AG04450 (cell line): ENCODE measurements at regions not wholly inside any gene's neighbourhood (a gene's known extent, or its start where the extent isn't known, plus 50 kb on each side); places are given as distances from the start of the nearest gene placed in this dataset.
"Not testable (repeated sequence)": the region's sequence is repeated elsewhere in the genome, so short reads cannot be mapped to it uniquely, and the experiment has no call there.

ENCODE experiments used
- CTCF ChIA-PET: fragments of 300-600, 350-600 bp; formaldehyde crosslinking; extraction: SDS; loops from one replicate; lab custom pipeline; 2022; ENCODE audit warnings: antibody characterized with exemption, inconsistent platforms; lab: Charles Lee
- POLR2A ChIA-PET: fragments of 350-600 bp; formaldehyde crosslinking; extraction: SDS; loops from one replicate; lab custom pipeline; 2021; ENCODE audit warnings: antibody characterized with exemption, inconsistent platforms; lab: Yijun Ruan, JAX
- DNase-seq: peaks from one replicate; pipeline ENCODE4 v3.0.0-alpha.2; 2011; ENCODE audit warnings: low read depth, low spot score
- H3K27ac ChIP-seq: one replicate; pipeline ENCODE4 v1.5.1; 2012; ENCODE audit warnings: low read depth, low read length, control low read depth
- H3K27me3 ChIP-seq: one replicate; pipeline ENCODE4 v1.6.0; 2012; ENCODE audit warnings: low read length; ENCODE audit not compliant: control insufficient read depth, insufficient read depth
- H3K4me3 ChIP-seq: 2 replicates; pipeline ENCODE4 v1.5.1; 2011; ENCODE audit warnings: mild to moderate bottlenecking, low read depth, low read length, control low read depth
- H3K9me3 ChIP-seq: 2 replicates; pipeline ENCODE4 v1.5.1; 2012; ENCODE audit warnings: low read length; ENCODE audit not compliant: control insufficient read depth, insufficient read depth
- CTCF ChIP-seq: IDR thresholded peaks from 2 replicates; pipeline ENCODE4 v1.5.1; 2011; ENCODE audit warnings: low read depth, low read length, control low read depth, inconsistent platforms

- Histone ChIP-seq H3K27ac (no peak overlapping the region), H3K4me3 (no peak overlapping the region), H3K27me3 (no peaks in the 10 kb centered on the region), H3K9me3 (no peaks in the 10 kb centered on the region)
- no peak for DNase-seq
- CTCF ChIA-PET: no interaction called here
- no peak for TF ChIP-seq CTCF
- POLR2A ChIA-PET: no interaction called here
Measured at GRCh38 chrX:113802837-113803236, 781.0 kb upstream of the HTR2C start.

GRCh38 chrX:113800955-113801354 is 782.9 kb upstream of the HTR2C start:
- CTCF ChIA-PET: no interaction called here
- POLR2A ChIA-PET: no interaction called here
- Histone ChIP-seq H3K4me3 (no peak overlapping the region), H3K9me3 (no peaks in the 10 kb centered on the region), H3K27ac (no peak overlapping the region), H3K27me3 (no peaks in the 10 kb centered on the region)
- no peak for DNase-seq
- no peak for TF ChIP-seq CTCF

- ChIA-PET CTCF (no interaction called here), POLR2A (no interaction called here)
- DNase-seq: no peak
- no peak for TF ChIP-seq CTCF
- Histone ChIP-seq H3K27me3 (no peaks in the 10 kb centered on the region), H3K9me3 (no peaks in the 10 kb centered on the region), H3K4me3 (no peak overlapping the region), H3K27ac (no peak overlapping the region)
Measured at GRCh38 chrX:113793563-113793962, 790.3 kb upstream of the HTR2C start.

DNA sequence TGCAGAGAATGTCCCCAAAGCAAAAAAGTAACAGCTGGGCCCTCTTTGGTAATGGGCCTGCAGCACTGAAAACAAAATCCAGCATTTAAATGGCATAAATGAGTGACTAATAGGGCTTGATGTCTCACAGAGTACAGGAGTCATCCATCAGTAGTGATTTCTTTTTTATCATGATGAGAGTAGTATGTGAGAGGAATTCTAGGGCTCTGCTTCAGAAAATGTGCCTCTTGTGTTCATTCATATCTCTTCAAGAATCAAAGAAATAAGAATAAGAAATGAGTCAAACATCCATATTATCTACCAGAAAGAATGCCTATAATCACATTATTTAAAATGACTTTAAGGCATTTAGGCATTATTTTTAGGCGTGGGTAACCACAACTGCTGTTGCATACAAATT is 792.9 kb upstream of the HTR2C start:
- Histone ChIP-seq H3K4me3 (no peak overlapping the region), H3K27ac (no peak overlapping the region), H3K9me3 (no peaks in the 10 kb centered on the region), H3K27me3 (no peaks in the 10 kb centered on the region)
- ChIA-PET CTCF (no interaction called here), POLR2A (no interaction called here)
- DNase-seq: no peak
- no peak for TF ChIP-seq CTCF

- DNase-seq, H3K27ac ChIP-seq, H3K4me3 ChIP-seq, CTCF ChIA-PET, H3K27me3 ChIP-seq, POLR2A ChIA-PET, H3K9me3 ChIP-seq: not testable (repeated sequence)
Measured at GRCh38 chrX:113784754-113785153, 799.1 kb upstream of the HTR2C start.

DNA sequence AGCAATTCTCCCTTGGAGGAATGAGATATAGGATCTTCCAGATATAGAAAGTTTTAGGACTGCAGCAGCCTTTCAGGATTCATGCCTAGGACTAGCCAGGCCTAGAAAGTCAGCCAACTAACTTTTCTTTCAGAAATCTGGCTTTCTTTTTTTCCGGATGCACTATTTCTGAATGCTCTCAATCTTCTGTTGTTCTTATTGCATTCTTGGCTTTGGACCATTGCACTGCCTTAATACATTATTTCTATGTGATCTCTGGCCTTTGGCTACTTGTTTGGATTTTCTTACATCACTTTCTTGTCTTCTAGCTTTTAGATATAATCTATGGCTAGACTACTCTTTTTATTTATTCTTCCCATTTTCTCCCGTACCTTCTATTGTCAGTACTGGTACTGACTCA is 813.1 kb upstream of the HTR2C start:
- POLR2A ChIA-PET: no interaction called here
- H3K9me3 ChIP-seq: no peaks in the 10 kb centered on the region
- no peak for TF ChIP-seq CTCF
- no peak overlapping the region for H3K27ac ChIP-seq
- H3K4me3 ChIP-seq: no peak overlapping the region
- CTCF ChIA-PET: no interaction called here
- no peak for DNase-seq
- H3K27me3 ChIP-seq: no peaks in the 10 kb centered on the region
